GM12874 (cell line): ENCODE measurements at regions not wholly inside any gene's neighbourhood (a gene's known extent, or its start where the extent isn't known, plus 50 kb on each side); places are given as distances from the start of the nearest gene placed in this dataset.

Experiments used
- CTCF ChIP-seq: IDR thresholded peaks from 2 replicates; pipeline ENCODE4 v1.5.1; 2011; ENCODE audit warnings: low read depth, mild to moderate bottlenecking, control low read depth, low read length, moderate library complexity; ENCODE audit not compliant: insufficient read depth

- no peak for TF ChIP-seq CTCF
These were observed 189.2 kb downstream of the OSR1 start for GRCh38 chr2:19169134-19169768.

GRCh38 chr2:19158896-19159295, 199.5 kb downstream of the OSR1 start:
- TF ChIP-seq CTCF, result no peak

- TF ChIP-seq CTCF, result no peak
These were observed 200.2 kb downstream of the OSR1 start for GRCh38 chr2:19158211-19158610.

- TF ChIP-seq CTCF, result no peak
These were observed 201.8 kb downstream of the OSR1 start for GRCh38 chr2:19156646-19157045.

- no peak for TF ChIP-seq CTCF
These were observed 207.7 kb downstream of the OSR1 start for GRCh38 chr2:19150726-19151125.

- TF ChIP-seq CTCF, result no peak
These were observed 211.6 kb downstream of the OSR1 start for GRCh38 chr2:19146867-19147266.

- TF ChIP-seq CTCF, result no peak
These were observed 217.0 kb downstream of the OSR1 start for GRCh38 chr2:19141234-19142004.
